CD14-positive monocyte (primary cell): ENCODE measurements at regions not wholly inside any gene's neighbourhood (a gene's known extent, or its start where the extent isn't known, plus 50 kb on each side); places are given as distances from the start of the nearest gene placed in this dataset.

Source experiments
- DNase-seq, 3 donors: peaks; one replicate each; pipeline ENCODE4 v3.0.0-alpha.2; 2011 to 2022
- H2AFZ ChIP-seq: 2 replicates; pipeline ENCODE4 v1.6.0; 2012; ENCODE audit warnings: mild to moderate bottlenecking, low read depth, low read length, inconsistent platforms; ENCODE audit not compliant: insufficient read depth, poor library complexity, severe bottlenecking
- H3K27ac ChIP-seq, 2 donors: 1 replicate in 1 of 2; 2 replicates in 1 of 2; pipeline ENCODE4 v1.5.1; 2012 to 2013; ENCODE audit warnings: low read length in 2 of 2, control low read depth in 1 of 2, inconsistent platforms in 1 of 2, low read depth in 1 of 2, mild to moderate bottlenecking in 1 of 2
- H3K27me3 ChIP-seq, 2 donors: one replicate each; pipeline versions ENCODE4 v1.6.0 to v1.6.1; 2011 to 2013; ENCODE audit warnings: low read length in 2 of 2; ENCODE audit not compliant: control insufficient read depth in 2 of 2, insufficient read depth in 2 of 2
- H3K36me3 ChIP-seq, 2 donors: replicated peaks in 1 of 2; 1 replicate in 1 of 2; 2 replicates in 1 of 2; pipeline versions ENCODE4 v1.5.1 to v1.6.1; 2012 to 2013; ENCODE audit warnings: low read length in 2 of 2, control low read depth in 1 of 2, inconsistent platforms in 1 of 2, mild to moderate bottlenecking in 1 of 2; ENCODE audit not compliant: insufficient read depth in 2 of 2, control insufficient read depth in 1 of 2
- H3K4me1 ChIP-seq, 2 donors: 1 replicate in 1 of 2; 2 replicates in 1 of 2; pipeline versions ENCODE4 v1.5.1 to v1.6.1; 2012 to 2013; ENCODE audit warnings: low read length in 2 of 2, control low read depth in 1 of 2, inconsistent platforms in 1 of 2, mild to moderate bottlenecking in 1 of 2, moderate library complexity in 1 of 2; ENCODE audit not compliant: insufficient read depth in 2 of 2, control insufficient read depth in 1 of 2
- H3K4me2 ChIP-seq: replicated peaks from 2 replicates; pipeline ENCODE3; 2012; ENCODE audit warnings: low read length, moderate library complexity, mild to moderate bottlenecking; ENCODE audit not compliant: poor library complexity, severe bottlenecking; ENCODE audit errors: extremely low read depth
- H3K4me3 ChIP-seq, 3 experiments: fragments of 200-600 bp in 1 of 3; sonication (generic) in 1 of 3; replicated peaks in 1 of 3; 1 replicate in 2 of 3; 2 replicates in 1 of 3; pipeline ENCODE4 v1.5.1; 2011 to 2013; ENCODE audit warnings: low read length in 3 of 3, mild to moderate bottlenecking in 3 of 3, control low read depth in 2 of 3, low read depth in 2 of 3, inconsistent platforms in 1 of 3, moderate library complexity in 1 of 3
- H3K79me2 ChIP-seq: 2 replicates; pipeline ENCODE4 v1.6.0; 2012; ENCODE audit warnings: mild to moderate bottlenecking, control low read depth, inconsistent platforms, low read length, moderate library complexity; ENCODE audit not compliant: insufficient read depth
- H3K9ac ChIP-seq: 2 replicates; pipeline ENCODE4 v1.6.0; 2017; ENCODE audit warnings: low read length, mild to moderate bottlenecking; ENCODE audit not compliant: insufficient read depth, poor library complexity, severe bottlenecking
- H3K9me3 ChIP-seq, 2 donors: replicated peaks in 1 of 2; 1 replicate in 1 of 2; 2 replicates in 1 of 2; pipeline versions ENCODE4 v1.5.1 to v1.6.1; 2012 to 2013; ENCODE audit warnings: low read length in 2 of 2, control low read depth in 1 of 2; ENCODE audit not compliant: control insufficient read depth in 1 of 2, insufficient read depth in 1 of 2
- H4K20me1 ChIP-seq: 2 replicates; pipeline ENCODE4 v1.6.0; 2012; ENCODE audit warnings: mild to moderate bottlenecking, low read length, control low read depth, moderate library complexity; ENCODE audit not compliant: insufficient read depth
- H3K27ac Mint-ChIP-seq, 7 donors: one replicate each; pipeline ENCODE4 v1.8.0; 2020; ENCODE audit warnings: mild to moderate bottlenecking in 7 of 7, mixed read lengths in 7 of 7, moderate library complexity in 6 of 7, inconsistent platforms in 2 of 7
- H3K27me3 Mint-ChIP-seq, 3 donors: one replicate each; pipeline ENCODE4 v1.8.0; 2021 to 2022; ENCODE audit warnings: low read depth in 3 of 3, mild to moderate bottlenecking in 3 of 3, mixed read lengths in 3 of 3, moderate library complexity in 3 of 3, inconsistent platforms in 1 of 3
- H3K36me3 Mint-ChIP-seq, 2 donors: one replicate each; pipeline ENCODE4 v1.8.0; 2020; ENCODE audit warnings: mixed read lengths in 2 of 2, inconsistent platforms in 1 of 2, mild to moderate bottlenecking in 1 of 2
- H3K4me1 Mint-ChIP-seq: one replicate; pipeline ENCODE4 v1.8.0; 2020; ENCODE audit warnings: mild to moderate bottlenecking, mixed read lengths
- H3K4me3 Mint-ChIP-seq, 2 donors: one replicate each; pipeline ENCODE4 v1.8.0; 2020; ENCODE audit warnings: mild to moderate bottlenecking in 2 of 2, mixed read lengths in 2 of 2, moderate library complexity in 1 of 2
- H3K9me3 Mint-ChIP-seq, 7 donors: one replicate each; pipeline ENCODE4 v1.8.0; 2020 to 2022; ENCODE audit warnings: mixed read lengths in 7 of 7, mild to moderate bottlenecking in 6 of 7, moderate library complexity in 6 of 7, inconsistent platforms in 2 of 7
- WGBS: methylation state at CpG from one replicate; pipeline ENCODE4 v1.1.5; 2013; ENCODE audit warnings: missing lambda C conversion rate; ENCODE audit not compliant: insufficient coverage; 5-methylcytosine and 5-hydroxymethylcytosine counted together
- intact Hi-C, 2 donors: fragments of 100-400 bp; cut with micrococcal nuclease; formaldehyde crosslinking; loops; one replicate each; pipeline versions ENCODE4 v1.15.0 to v1.15.1; 2023
- TF ChIP-seq, protein P1 (sequence below): fragments of 200-600 bp; IDR thresholded peaks from one replicate; pipeline ENCODE4 v1.8.0; 2022; ENCODE audit warnings: antibody characterized with exemption, mild to moderate bottlenecking

DNA sequence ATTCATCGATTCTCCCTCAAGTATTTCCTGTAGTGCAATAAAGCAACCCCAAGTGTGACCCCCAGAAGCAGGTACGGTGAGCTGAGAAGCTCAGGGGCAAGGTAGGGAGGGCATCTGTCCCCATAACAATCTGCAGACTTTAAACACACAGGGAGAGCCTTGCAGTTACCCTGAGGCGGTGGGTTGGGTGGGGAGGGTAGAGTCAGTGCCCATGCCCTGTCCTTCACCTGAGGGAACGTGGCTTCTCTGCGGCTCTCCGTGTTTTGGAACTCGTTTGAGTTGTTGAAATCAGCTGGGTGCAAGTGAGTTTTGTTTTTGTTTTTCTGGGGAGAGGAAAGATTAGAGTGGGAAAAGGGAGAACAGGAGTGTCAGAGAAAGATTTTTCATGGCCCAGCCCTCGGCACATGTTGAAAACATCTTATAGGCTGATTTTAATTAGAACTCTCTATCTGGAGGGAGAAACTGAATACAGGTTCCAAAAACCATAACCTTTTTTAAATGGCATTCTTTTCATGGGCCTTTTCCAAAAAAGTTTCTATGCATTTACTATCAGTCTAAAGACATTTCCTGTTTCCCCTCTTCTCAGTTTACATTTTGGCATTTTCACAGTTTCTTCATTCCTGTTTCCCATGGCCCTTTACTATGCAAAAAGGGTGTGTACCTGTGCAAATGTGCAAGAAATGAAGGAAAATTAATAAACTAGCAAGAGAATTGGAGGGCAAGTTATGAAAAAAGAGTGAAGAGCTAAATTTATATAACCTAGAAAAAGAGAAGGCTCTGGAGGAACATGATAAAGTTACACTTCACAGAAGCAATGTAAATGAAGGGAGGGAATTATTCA is 266.5 kb upstream of the VLDLR start:
- Histone ChIP-seq H3K4me1 (no peaks in the 10 kb centered on the region), H3K4me3 (no peak overlapping the region), H4K20me1 (no peaks in the 10 kb centered on the region), H3K4me2 (no peak overlapping the region), H3K27ac (no peak overlapping the region), H3K27me3 (no peaks in the 10 kb centered on the region), H3K79me2 (no peaks in the 10 kb centered on the region), H2AFZ (no peak overlapping the region), H3K9me3 (no peaks in the 10 kb centered on the region), H3K9ac (no peak overlapping the region), H3K36me3 (no peaks in the 10 kb centered on the region)
- 94% methylated on average over 6 of the region's 8 CpGs for WGBS
- peaks cover 0 to 2% (median 0%) of the 10 kb centered on the region in 7 donors for H3K9me3 Mint-ChIP-seq
- TF ChIP-seq, protein P1, sequence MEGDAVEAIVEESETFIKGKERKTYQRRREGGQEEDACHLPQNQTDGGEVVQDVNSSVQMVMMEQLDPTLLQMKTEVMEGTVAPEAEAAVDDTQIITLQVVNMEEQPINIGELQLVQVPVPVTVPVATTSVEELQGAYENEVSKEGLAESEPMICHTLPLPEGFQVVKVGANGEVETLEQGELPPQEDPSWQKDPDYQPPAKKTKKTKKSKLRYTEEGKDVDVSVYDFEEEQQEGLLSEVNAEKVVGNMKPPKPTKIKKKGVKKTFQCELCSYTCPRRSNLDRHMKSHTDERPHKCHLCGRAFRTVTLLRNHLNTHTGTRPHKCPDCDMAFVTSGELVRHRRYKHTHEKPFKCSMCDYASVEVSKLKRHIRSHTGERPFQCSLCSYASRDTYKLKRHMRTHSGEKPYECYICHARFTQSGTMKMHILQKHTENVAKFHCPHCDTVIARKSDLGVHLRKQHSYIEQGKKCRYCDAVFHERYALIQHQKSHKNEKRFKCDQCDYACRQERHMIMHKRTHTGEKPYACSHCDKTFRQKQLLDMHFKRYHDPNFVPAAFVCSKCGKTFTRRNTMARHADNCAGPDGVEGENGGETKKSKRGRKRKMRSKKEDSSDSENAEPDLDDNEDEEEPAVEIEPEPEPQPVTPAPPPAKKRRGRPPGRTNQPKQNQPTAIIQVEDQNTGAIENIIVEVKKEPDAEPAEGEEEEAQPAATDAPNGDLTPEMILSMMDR, result no peak
- no peak for DNase-seq
- H3K4me3 Mint-ChIP-seq, result no peak overlapping the region
- H3K36me3 Mint-ChIP-seq, result no peaks in the 10 kb centered on the region
- intact Hi-C loops, result no loop called here
- H3K27me3 Mint-ChIP-seq, result peaks cover 0 to under 1% (median 0%) of the 10 kb centered on the region in 3 donors
- no peaks in the 10 kb centered on the region for H3K4me1 Mint-ChIP-seq
- H3K27ac Mint-ChIP-seq, result no peak overlapping the region

DNA sequence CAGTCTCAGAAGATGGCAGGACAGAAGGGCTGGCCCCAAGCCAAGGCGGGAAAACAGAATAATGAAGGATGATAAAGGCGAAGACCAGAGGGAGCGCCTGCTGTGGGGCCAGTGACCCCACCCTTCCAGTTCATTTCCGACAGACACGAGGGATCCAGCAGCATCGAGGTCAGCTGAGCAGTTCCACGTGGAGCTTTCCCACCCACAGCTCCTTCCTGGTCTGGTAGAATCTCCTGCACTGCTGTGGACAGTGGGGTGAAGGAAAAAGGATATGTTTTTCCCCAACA is 265.9 kb upstream of the VLDLR start:
- H3K27ac Mint-ChIP-seq, result no peak overlapping the region
- H2AFZ ChIP-seq, result no peak overlapping the region
- TF ChIP-seq, protein P1, result no peak
- no peaks in the 10 kb centered on the region for H3K27me3 ChIP-seq
- H3K9ac ChIP-seq, result no peak overlapping the region
- DNase-seq, result no peak
- H3K4me3 Mint-ChIP-seq, result no peak overlapping the region
- H3K79me2 ChIP-seq, result no peaks in the 10 kb centered on the region
- peaks cover 0 to 1% (median 0%) of the 10 kb centered on the region in 3 donors for H3K27me3 Mint-ChIP-seq
- peaks cover 0 to 2% (median 0%) of the 10 kb centered on the region in 7 donors for H3K9me3 Mint-ChIP-seq
- no peak overlapping the region for H3K27ac ChIP-seq
- no peaks in the 10 kb centered on the region for H3K36me3 Mint-ChIP-seq
- H4K20me1 ChIP-seq, result no peaks in the 10 kb centered on the region
- no peaks in the 10 kb centered on the region for H3K9me3 ChIP-seq
- no peaks in the 10 kb centered on the region for H3K36me3 ChIP-seq
- H3K4me2 ChIP-seq, result no peak overlapping the region
- 93% methylated on average over 5 of the region's 7 CpGs for WGBS
- H3K4me1 Mint-ChIP-seq, result no peaks in the 10 kb centered on the region
- intact Hi-C loops, result no loop called here
- H3K4me3 ChIP-seq, result no peak overlapping the region
- no peaks in the 10 kb centered on the region for H3K4me1 ChIP-seq
